ENCODE measurements at regions not wholly inside any gene's neighbourhood (a gene's known extent, or its start where the extent isn't known, plus 50 kb on each side); places are given as distances from the start of the nearest gene placed in this dataset.
"Not testable (repeated sequence)": the region's sequence is repeated elsewhere in the genome, so short reads cannot be mapped to it uniquely, and the experiment has no call there.

- no peak for DNase-seq (ENCODE audit: low read depth)
Measured at GRCh38 chr20:12458241-12458640, 540.5 kb downstream of the BTBD3 start.

- no peak for DNase-seq (ENCODE audit: low read depth)
Measured at GRCh38 chr20:12464036-12464435, 544.7 kb upstream of the SPTLC3 start.

- DNase-seq (ENCODE audit: low read depth) = no peak
Measured at GRCh38 chr20:12466915-12467314, 541.9 kb upstream of the SPTLC3 start.

GRCh38 chr20:12467758-12468157 is 541.0 kb upstream of the SPTLC3 start:
- no peak for DNase-seq (ENCODE audit: low read depth)

GRCh38 chr20:12482661-12483060 is 526.1 kb upstream of the SPTLC3 start:
- no peak for DNase-seq (ENCODE audit: low read depth)

- DNase-seq (ENCODE audit: low read depth) = no peak
Measured at GRCh38 chr20:12502443-12502842, 506.3 kb upstream of the SPTLC3 start.

- DNase-seq (ENCODE audit: low read depth) = no peak
Measured at GRCh38 chr20:12504779-12505178, 504.0 kb upstream of the SPTLC3 start.

- DNase-seq (ENCODE audit: low read depth) = no peak
Measured at GRCh38 chr20:12511499-12511898, 497.3 kb upstream of the SPTLC3 start.

- DNase-seq (ENCODE audit: low read depth) = no peak
Measured at GRCh38 chr20:12512755-12513154, 496.0 kb upstream of the SPTLC3 start.

- no peak for DNase-seq (ENCODE audit: low read depth)
Measured at GRCh38 chr20:12528104-12528503, 480.7 kb upstream of the SPTLC3 start.

- DNase-seq (ENCODE audit: low read depth) = no peak
Measured at GRCh38 chr20:12528591-12529041, 480.2 kb upstream of the SPTLC3 start.

- no peak for DNase-seq (ENCODE audit: low read depth)
Measured at GRCh38 chr20:12531626-12532025, 477.1 kb upstream of the SPTLC3 start.

GRCh38 chr20:12535316-12535715 is 473.5 kb upstream of the SPTLC3 start:
- DNase-seq (ENCODE audit: low read depth) = no peak

- no peak for DNase-seq (ENCODE audit: low read depth)
Measured at GRCh38 chr20:12535770-12536169, 473.0 kb upstream of the SPTLC3 start.

- no peak for DNase-seq (ENCODE audit: low read depth)
Measured at GRCh38 chr20:12554426-12554825, 454.3 kb upstream of the SPTLC3 start.

GRCh38 chr20:12555369-12555768 is 453.4 kb upstream of the SPTLC3 start:
- DNase-seq (ENCODE audit: low read depth) = no peak

- DNase-seq (ENCODE audit: low read depth) = not testable (repeated sequence)
Measured at GRCh38 chr20:12555849-12556248, 452.9 kb upstream of the SPTLC3 start.

GRCh38 chr20:12557224-12557623 is 451.5 kb upstream of the SPTLC3 start:
- no peak for DNase-seq (ENCODE audit: low read depth)

GRCh38 chr20:12564979-12565378 is 443.8 kb upstream of the SPTLC3 start:
- DNase-seq (ENCODE audit: low read depth) = no peak

GRCh38 chr20:12566596-12566995 is 442.2 kb upstream of the SPTLC3 start:
- DNase-seq (ENCODE audit: low read depth) = no peak

GRCh38 chr20:12570371-12570770 is 438.4 kb upstream of the SPTLC3 start:
- DNase-seq (ENCODE audit: low read depth) = no peak

- no peak for DNase-seq (ENCODE audit: low read depth)
Measured at GRCh38 chr20:12573442-12573841, 435.3 kb upstream of the SPTLC3 start.

GRCh38 chr20:12575352-12576095 is 433.2 kb upstream of the SPTLC3 start:
- no peak for DNase-seq (ENCODE audit: low read depth)

- DNase-seq (ENCODE audit: low read depth) = no peak
Measured at GRCh38 chr20:12577213-12577612, 431.6 kb upstream of the SPTLC3 start.
